MM.1S (cell line): ENCODE measurements at regions not wholly inside any gene's neighbourhood (a gene's known extent, or its start where the extent isn't known, plus 50 kb on each side); places are given as distances from the start of the nearest gene placed in this dataset.

Source experiments
- CTCF ChIP-seq: fragments of 300-600 bp; sonication (generic); IDR thresholded peaks from 2 replicates; pipeline ENCODE4 v1.5.1; 2016; ENCODE audit warnings: antibody characterized with exemption, low read length, mixed read lengths
- EZH2 ChIP-seq: fragments of 300-600 bp; sonication (generic); optimal IDR thresholded peaks from 2 replicates; pipeline ENCODE3; 2017; ENCODE audit warnings: low read depth, mild to moderate bottlenecking, antibody characterized with exemption, low read length, mixed read lengths
- EZH2phosphoT487 ChIP-seq: fragments of 300-600 bp; sonication (generic); IDR thresholded peaks from 2 replicates; pipeline ENCODE4 v1.6.1; 2018; ENCODE audit warnings: antibody characterized with exemption, low read length

GRCh38 chr21:15644489-15644888 is 85.3 kb upstream of the USP25 start:
- TF ChIP-seq CTCF (no peak), EZH2 (no peak), EZH2phosphoT487 (no peak)
